Glutamatergic neuron (in vitro differentiated cells): ENCODE measurements at regions not wholly inside any gene's neighbourhood (a gene's known extent, or its start where the extent isn't known, plus 50 kb on each side); places are given as distances from the start of the nearest gene placed in this dataset.

Source experiments
- DNase-seq: peaks from one replicate; pipeline ENCODE4 v3.0.0; 2022
- H3K27ac Mint-ChIP-seq: one replicate; pipeline ENCODE4 v1.8.0; 2020; ENCODE audit warnings: mild to moderate bottlenecking, mixed read lengths, inconsistent platforms; ENCODE audit not compliant: unreplicated experiment
- H3K27me3 Mint-ChIP-seq: one replicate; pipeline ENCODE4 v1.8.0; 2020; ENCODE audit warnings: mild to moderate bottlenecking, moderate library complexity, mixed read lengths, inconsistent platforms; ENCODE audit not compliant: unreplicated experiment
- H3K36me3 Mint-ChIP-seq: one replicate; pipeline ENCODE4 v1.8.0; 2020; ENCODE audit warnings: mild to moderate bottlenecking, mixed read lengths, inconsistent platforms; ENCODE audit not compliant: unreplicated experiment
- H3K4me1 Mint-ChIP-seq: one replicate; pipeline ENCODE4 v1.8.0; 2020; ENCODE audit warnings: mild to moderate bottlenecking, low read depth, mixed read lengths, inconsistent platforms; ENCODE audit not compliant: unreplicated experiment
- H3K4me3 Mint-ChIP-seq: one replicate; pipeline ENCODE4 v1.8.0; 2020; ENCODE audit warnings: mild to moderate bottlenecking, mixed read lengths, inconsistent platforms; ENCODE audit not compliant: unreplicated experiment
- H3K9me3 Mint-ChIP-seq: one replicate; pipeline ENCODE4 v1.8.0; 2020; ENCODE audit warnings: mild to moderate bottlenecking, moderate library complexity, mixed read lengths, inconsistent platforms; ENCODE audit not compliant: unreplicated experiment
- CTCF ChIP-seq: fragments of 200-600 bp; sonication (generic); IDR thresholded peaks from one replicate; pipeline ENCODE4 v1.5.0; 2021; ENCODE audit not compliant: partially characterized antibody, unreplicated experiment

GRCh38 chr2:225788571-225789094 lies 389.1 kb downstream of the NYAP2 start:
- H3K27me3 Mint-ChIP-seq = no peaks in the 10 kb centered on the region
- H3K9me3 Mint-ChIP-seq = no peaks in the 10 kb centered on the region
- H3K4me3 Mint-ChIP-seq = no peak overlapping the region

GRCh38 chr2:225787497-225787896 lies 388.0 kb downstream of the NYAP2 start:
- Mint-ChIP-seq H3K9me3 (no peaks in the 10 kb centered on the region), H3K4me3 (no peak overlapping the region), H3K27ac (no peak overlapping the region), H3K36me3 (no peaks in the 10 kb centered on the region), H3K27me3 (no peaks in the 10 kb centered on the region), H3K4me1 (no peaks in the 10 kb centered on the region)
- no peak for TF ChIP-seq CTCF
- no peak for DNase-seq

More at GRCh38 chr2:225788571-225789094, 389.1 kb downstream of the NYAP2 start:
- DNase-seq = no peak
- TF ChIP-seq CTCF = no peak
- H3K36me3 Mint-ChIP-seq = no peaks in the 10 kb centered on the region
- no peak overlapping the region for H3K27ac Mint-ChIP-seq
- no peaks in the 10 kb centered on the region for H3K4me1 Mint-ChIP-seq

- no peak overlapping the region for H3K4me3 Mint-ChIP-seq
- no peak for DNase-seq
- no peak for TF ChIP-seq CTCF
- H3K4me1 Mint-ChIP-seq = no peaks in the 10 kb centered on the region
- no peak overlapping the region for H3K27ac Mint-ChIP-seq
- no peaks in the 10 kb centered on the region for H3K27me3 Mint-ChIP-seq
- H3K36me3 Mint-ChIP-seq = no peaks in the 10 kb centered on the region
- no peaks in the 10 kb centered on the region for H3K9me3 Mint-ChIP-seq
Measured at GRCh38 chr2:225781991-225782390, 382.5 kb downstream of the NYAP2 start.

- no peak for DNase-seq
- no peaks in the 10 kb centered on the region for H3K27me3 Mint-ChIP-seq
- no peaks in the 10 kb centered on the region for H3K4me1 Mint-ChIP-seq
- no peaks in the 10 kb centered on the region for H3K9me3 Mint-ChIP-seq
- no peak overlapping the region for H3K27ac Mint-ChIP-seq
- no peak overlapping the region for H3K4me3 Mint-ChIP-seq
- no peaks in the 10 kb centered on the region for H3K36me3 Mint-ChIP-seq
- no peak for TF ChIP-seq CTCF
Measured at GRCh38 chr2:225781145-225781544, 381.6 kb downstream of the NYAP2 start.

- no peak overlapping the region for H3K4me3 Mint-ChIP-seq
- no peak overlapping the region for H3K27ac Mint-ChIP-seq
- TF ChIP-seq CTCF = no peak
- DNase-seq = no peak
- H3K9me3 Mint-ChIP-seq = no peaks in the 10 kb centered on the region
- no peaks in the 10 kb centered on the region for H3K36me3 Mint-ChIP-seq
- H3K4me1 Mint-ChIP-seq = no peaks in the 10 kb centered on the region
- no peaks in the 10 kb centered on the region for H3K27me3 Mint-ChIP-seq
Measured at GRCh38 chr2:225779829-225780228, 380.3 kb downstream of the NYAP2 start.
